HG02678 (cell line): ENCODE measurements at regions not wholly inside any gene's neighbourhood (a gene's known extent, or its start where the extent isn't known, plus 50 kb on each side); places are given as distances from the start of the nearest gene placed in this dataset.

Source experiments
- ATAC-seq: cut with Tn5 transposase; IDR thresholded peaks from one replicate; pipeline ENCODE4 v1.9.1; 2021; ENCODE audit warnings: mild to moderate bottlenecking, moderate library complexity; ENCODE audit not compliant: unreplicated experiment

DNA sequence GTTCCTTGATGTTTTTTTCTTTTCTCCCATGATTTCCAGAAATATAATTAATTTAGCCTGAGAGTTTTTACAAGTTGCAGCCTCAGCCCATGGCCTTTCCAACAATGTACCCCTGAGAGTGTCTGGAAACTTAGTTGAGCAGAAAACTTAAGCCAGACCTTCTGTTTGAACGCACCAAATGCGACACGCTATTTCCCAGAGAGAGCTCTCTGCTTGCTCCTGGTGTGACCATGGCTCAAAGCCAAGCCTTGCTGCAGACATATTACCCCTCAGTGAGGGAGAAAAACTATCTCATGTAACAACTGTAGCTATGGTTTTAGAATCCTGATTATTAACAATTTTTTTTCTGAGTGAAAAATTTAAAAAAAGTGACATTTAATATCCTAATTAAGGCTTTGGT, 1204.5 kb upstream of the SLC10A2 start:
- ATAC-seq = no peak

- no peak for ATAC-seq
Observed at GRCh38 chr13:104267206-104267811, 1201.1 kb upstream of the SLC10A2 start.

DNA sequence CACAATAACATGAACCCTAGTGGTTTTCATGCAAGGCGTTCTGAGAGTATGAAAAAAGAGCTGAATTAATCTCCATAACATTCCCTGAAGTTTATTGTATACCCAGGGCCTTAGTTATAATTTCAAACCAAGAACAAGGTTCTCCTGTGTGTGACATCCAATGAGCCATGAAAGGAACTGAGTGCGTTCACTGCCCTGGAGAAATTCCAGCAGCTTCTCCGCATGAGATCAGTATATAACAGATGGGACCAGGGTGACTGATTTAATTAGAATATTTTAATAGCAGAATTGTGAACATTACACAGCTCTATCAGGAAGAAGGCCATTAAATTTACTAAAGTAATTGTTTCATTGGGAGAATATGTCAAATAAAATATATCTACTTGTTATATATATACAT, 1190.5 kb upstream of the SLC10A2 start:
- ATAC-seq = no peak

- ATAC-seq = no peak
Observed at GRCh38 chr13:104253063-104253680, 1187.0 kb upstream of the SLC10A2 start.

DNA sequence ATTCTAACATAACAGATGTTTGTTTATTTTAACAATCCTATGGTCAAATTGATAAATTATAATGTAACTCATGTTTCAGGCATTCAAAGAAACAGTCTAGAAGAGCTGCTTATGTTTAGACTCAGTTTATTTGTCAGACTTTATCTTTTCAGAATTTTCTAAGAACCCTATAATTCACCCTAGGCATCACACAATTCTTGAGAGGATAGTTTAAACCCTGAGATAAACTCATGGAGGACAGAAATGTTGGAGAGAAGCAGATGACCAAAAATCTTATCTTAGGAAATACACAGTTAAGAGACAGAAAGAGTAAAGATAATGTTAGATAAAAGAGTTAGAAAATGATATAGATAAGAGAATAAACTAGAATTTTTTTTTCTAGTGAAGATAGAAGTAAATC, 1185.7 kb upstream of the SLC10A2 start:
- ATAC-seq = no peak

- ATAC-seq = no peak
Observed at GRCh38 chr13:104246955-104247354, 1180.7 kb upstream of the SLC10A2 start.

DNA sequence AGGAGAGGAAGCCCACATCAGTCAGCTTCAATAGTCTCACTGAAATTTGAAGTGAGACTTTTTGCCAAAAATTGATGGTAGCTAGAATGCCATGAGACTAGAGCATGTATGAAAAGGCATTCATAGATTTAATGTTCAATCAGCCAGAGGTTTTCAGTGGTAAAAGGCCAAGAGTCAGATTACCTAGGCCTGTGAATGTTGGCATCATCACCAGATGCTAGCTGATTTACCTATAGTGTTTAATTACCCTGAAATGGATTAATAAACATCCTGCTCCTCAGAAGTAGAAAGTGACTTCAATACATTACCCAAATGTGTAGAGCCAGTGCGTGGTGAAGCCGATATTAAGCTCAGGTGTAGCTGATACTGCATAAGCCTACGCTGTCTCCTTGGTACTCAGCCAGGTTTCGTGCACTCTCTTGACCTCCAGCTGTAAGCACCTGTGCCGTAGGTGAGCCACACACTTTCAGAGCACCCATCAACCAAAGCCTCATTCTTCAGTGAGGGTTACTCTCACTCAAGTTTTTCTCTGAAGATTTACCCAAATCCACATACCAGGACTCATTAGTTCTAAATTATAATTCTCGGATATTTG, 1140.3 kb upstream of the SLC10A2 start:
- no peak for ATAC-seq

GRCh38 chr13:104204177-104204576, 1138.0 kb upstream of the SLC10A2 start:
- ATAC-seq = no peak

DNA sequence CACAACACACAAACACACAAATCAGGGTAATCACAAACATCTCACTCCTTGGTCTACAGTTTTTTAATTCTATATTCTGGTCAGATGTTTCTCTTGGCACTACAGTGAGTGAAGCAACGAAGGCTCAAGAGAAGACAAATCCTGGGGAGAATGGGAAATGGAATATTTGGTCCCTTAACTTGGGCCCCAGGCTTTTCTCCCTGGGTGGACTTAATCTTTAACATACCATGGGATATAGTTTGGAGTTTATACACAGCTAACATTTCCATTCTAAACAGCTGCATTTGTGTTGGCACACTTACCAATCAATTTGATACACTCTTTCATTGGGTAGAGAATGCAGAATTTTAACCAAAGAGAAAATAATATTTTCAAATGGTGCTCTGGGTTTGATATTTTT, 1132.6 kb upstream of the SLC10A2 start:
- no peak for ATAC-seq

GRCh38 chr13:104196611-104197010, 1130.4 kb upstream of the SLC10A2 start:
- no peak for ATAC-seq

DNA sequence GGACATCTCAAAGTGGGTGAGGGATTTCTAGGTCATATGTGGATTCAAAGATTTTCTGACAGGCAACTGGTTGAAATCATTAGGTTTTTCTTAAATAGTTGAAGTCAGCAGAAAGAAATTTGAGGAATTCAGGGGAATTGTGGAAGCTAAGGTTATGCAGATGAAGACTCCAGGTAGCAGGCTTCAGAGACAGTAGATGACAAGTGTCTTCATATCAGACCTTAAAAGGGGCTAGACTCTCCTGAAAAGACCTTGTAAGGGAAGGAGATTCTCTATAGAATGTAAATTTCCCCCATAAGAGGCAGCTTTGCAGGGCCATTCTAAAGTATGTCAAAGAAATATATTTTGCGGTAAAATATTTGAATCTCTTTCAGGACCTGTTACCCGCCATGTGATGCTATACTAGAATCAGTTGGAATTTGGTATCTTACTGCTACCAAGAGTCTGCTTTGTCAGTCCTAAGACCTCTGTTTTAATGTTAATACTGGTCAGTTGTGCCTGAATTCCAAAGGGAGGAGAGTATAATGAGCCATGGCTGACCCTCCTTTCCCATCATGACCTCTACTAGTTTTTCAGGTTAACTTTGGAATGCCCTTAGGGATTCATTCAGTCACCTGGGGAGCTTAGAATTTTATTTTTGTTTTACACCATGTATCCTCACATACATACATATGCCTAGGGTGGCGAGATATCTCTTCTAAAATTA, 1115.5 kb upstream of the SLC10A2 start:
- no peak for ATAC-seq

DNA sequence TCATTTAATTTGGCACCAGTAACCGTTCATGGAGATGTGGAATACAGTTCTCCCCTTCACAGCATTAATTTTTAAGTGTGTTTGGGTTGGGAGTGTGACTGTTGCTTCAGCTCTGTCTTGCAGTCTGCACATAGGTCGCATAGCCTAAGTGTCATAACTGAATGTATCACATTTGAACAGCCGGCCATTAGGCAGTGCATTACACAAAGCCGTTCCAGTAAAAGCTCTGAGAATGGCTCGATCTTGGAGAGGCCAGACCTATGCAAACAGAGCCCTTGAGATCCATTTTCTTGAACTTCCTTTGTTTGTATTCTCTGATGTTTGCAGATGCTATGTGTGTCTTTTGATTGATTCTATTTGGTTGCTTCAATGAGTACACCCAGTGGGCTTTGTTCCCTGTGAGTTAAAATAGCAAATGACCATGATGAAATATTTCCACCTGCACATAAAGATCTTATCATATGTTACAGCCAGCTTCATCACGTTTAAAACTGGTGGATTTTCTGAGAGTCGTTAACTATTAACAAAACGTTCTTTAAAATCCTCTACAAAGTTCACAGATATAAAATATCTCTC, 1104.9 kb upstream of the SLC10A2 start:
- no peak for ATAC-seq

- no peak for ATAC-seq
Observed at GRCh38 chr13:104163866-104164630, 1097.8 kb upstream of the SLC10A2 start.

GRCh38 chr13:104160536-104160935, 1094.3 kb upstream of the SLC10A2 start:
- no peak for ATAC-seq

GRCh38 chr13:104143760-104144416, 1077.7 kb upstream of the SLC10A2 start:
- no peak for ATAC-seq

DNA sequence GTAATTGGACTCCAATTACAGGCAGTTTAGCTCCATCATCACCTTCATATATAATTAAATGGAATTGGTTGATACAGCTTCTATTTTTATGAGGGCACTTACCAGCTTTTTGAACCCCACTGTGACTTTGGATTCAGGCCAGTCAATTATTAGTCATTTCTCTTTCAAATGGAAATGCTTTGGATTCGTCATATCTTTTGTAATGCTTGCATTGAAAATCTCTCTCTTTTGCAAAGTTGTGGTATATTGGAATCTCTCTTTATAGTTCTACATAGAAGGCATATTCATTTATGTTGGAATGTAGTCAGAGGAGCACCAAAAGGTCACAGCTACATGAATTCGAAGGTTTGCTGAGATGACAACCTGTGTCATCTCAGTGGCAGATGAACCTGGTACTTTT, 1074.3 kb upstream of the SLC10A2 start:
- no peak for ATAC-seq

DNA sequence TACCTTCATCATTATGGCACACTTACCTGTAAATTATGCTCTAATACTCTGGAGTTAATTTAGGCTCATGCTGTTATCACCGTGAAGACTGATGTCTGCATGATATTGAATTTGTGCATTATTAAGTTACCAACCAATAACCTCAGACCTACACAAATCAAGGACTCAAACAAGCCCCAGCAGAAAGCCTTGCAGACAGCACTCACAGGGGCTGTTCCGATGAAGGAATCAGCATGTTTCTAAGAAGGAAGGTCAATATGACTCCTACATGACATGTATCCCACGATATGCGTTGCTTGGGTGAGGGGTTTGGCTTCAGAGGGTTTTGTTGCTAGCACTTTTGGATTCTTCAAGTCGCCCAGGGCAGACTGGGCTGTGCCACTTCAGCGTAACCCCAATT, 1071.2 kb upstream of the SLC10A2 start:
- ATAC-seq = no peak

- ATAC-seq = no peak
Observed at GRCh38 chr13:104132849-104133248, 1066.6 kb upstream of the SLC10A2 start.

GRCh38 chr13:104114101-104114500, 1047.9 kb upstream of the SLC10A2 start:
- no peak for ATAC-seq

DNA sequence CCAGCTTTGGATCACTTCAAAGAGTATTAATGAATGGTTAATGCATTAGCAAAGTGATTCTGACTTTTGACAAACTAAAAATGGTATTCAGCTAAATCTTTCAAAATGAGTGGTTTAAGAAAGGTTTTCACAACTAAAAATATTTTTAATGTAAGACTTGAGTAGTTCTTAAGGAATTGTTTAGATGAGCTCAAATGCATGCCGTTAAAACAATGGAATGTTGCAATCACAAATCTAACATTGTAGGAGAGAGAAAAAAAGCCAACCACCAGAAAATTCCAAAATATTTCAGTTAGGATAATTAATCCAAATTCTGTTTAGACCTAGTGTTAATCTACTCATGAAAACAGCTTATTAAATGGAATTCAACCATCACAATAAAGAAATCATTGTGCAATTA, 1044.8 kb upstream of the SLC10A2 start:
- no peak for ATAC-seq
